ENCODE measurements at regions not wholly inside any gene's neighbourhood (a gene's known extent, or its start where the extent isn't known, plus 50 kb on each side); places are given as distances from the start of the nearest gene placed in this dataset.
"Not testable (repeated sequence)": the region's sequence is repeated elsewhere in the genome, so short reads cannot be mapped to it uniquely, and the experiment has no call there.

GRCh38 chr15:77877869-77878577 is 199.5 kb downstream of the TBC1D2B start:
- DNase-seq (ENCODE audit: low spot score) = no peak

GRCh38 chr15:77876107-77876820 is 201.2 kb downstream of the TBC1D2B start:
- not testable (repeated sequence) for DNase-seq (ENCODE audit: low spot score)

GRCh38 chr15:77875066-77875721 is 202.3 kb downstream of the TBC1D2B start:
- peak; percentile 54 for DNase-seq (ENCODE audit: low spot score)

- no peak for DNase-seq (ENCODE audit: low spot score)
Measured at GRCh38 chr15:77874063-77874462, 203.4 kb downstream of the TBC1D2B start.

- DNase-seq (ENCODE audit: low spot score) = not testable (repeated sequence)
Measured at GRCh38 chr15:77872521-77873425, 204.7 kb downstream of the TBC1D2B start.

GRCh38 chr15:77871852-77872371 is 205.6 kb downstream of the TBC1D2B start:
- DNase-seq (ENCODE audit: low spot score) = no peak

GRCh38 chr15:77870195-77871065 is 207.1 kb downstream of the TBC1D2B start:
- DNase-seq (ENCODE audit: low spot score) = peak; percentile 63

- peak; percentile 78 for DNase-seq (ENCODE audit: low spot score)
Measured at GRCh38 chr15:77869021-77869895, 208.3 kb downstream of the TBC1D2B start.

- not testable (repeated sequence) for DNase-seq (ENCODE audit: low spot score)
Measured at GRCh38 chr15:77868048-77868629, 209.4 kb downstream of the TBC1D2B start.

- DNase-seq (ENCODE audit: low spot score) = no peak
Measured at GRCh38 chr15:77867266-77868047, 210.1 kb downstream of the TBC1D2B start.

GRCh38 chr15:77866596-77867125 is 210.8 kb downstream of the TBC1D2B start:
- no peak for DNase-seq (ENCODE audit: low spot score)

GRCh38 chr15:77866186-77866585 is 211.3 kb downstream of the TBC1D2B start:
- DNase-seq (ENCODE audit: low spot score) = no peak

- no peak for DNase-seq (ENCODE audit: low spot score)
Measured at GRCh38 chr15:77865701-77866100, 211.8 kb downstream of the TBC1D2B start.

- DNase-seq (ENCODE audit: low spot score) = no peak
Measured at GRCh38 chr15:77865106-77865610, 212.4 kb downstream of the TBC1D2B start.

GRCh38 chr15:77864211-77865105 is 213.1 kb downstream of the TBC1D2B start:
- DNase-seq (ENCODE audit: low spot score) = no peak

- DNase-seq (ENCODE audit: low spot score) = no peak
Measured at GRCh38 chr15:77863491-77864105, 213.9 kb downstream of the TBC1D2B start.

All from A172 (cell line).